Forelimb muscle (tissue), 1 donor: ENCODE measurements at regions not wholly inside any gene's neighbourhood (a gene's known extent, or its start where the extent isn't known, plus 50 kb on each side); places are given as distances from the start of the nearest gene placed in this dataset.

Source experiments
- DNase-seq: peaks from one replicate; pipeline ENCODE4 v3.0.0-alpha.2; 2013; ENCODE audit warnings: low read depth

GRCh38 chr16:35823342-35823741, 2363.9 kb downstream of the TP53TG3F start:
- DNase-seq: no peak

GRCh38 chr16:35841632-35842031, 2382.2 kb downstream of the TP53TG3F start:
- no peak for DNase-seq

- no peak for DNase-seq
Measured at GRCh38 chr16:35862242-35862641, 2402.8 kb downstream of the TP53TG3F start.

- no peak for DNase-seq
Measured at GRCh38 chr16:35868630-35869029, 2409.2 kb downstream of the TP53TG3F start.

- DNase-seq: no peak
Measured at GRCh38 chr16:35873472-35873871, 2414.1 kb downstream of the TP53TG3F start.

GRCh38 chr16:35881654-35882053, 2422.2 kb downstream of the TP53TG3F start:
- no peak for DNase-seq

- no peak for DNase-seq
Measured at GRCh38 chr16:35906440-35906839, 2447.0 kb downstream of the TP53TG3F start.

GRCh38 chr16:35908152-35908551, 2448.7 kb downstream of the TP53TG3F start:
- DNase-seq: no peak

GRCh38 chr16:35908942-35909341, 2449.5 kb downstream of the TP53TG3F start:
- DNase-seq: no peak

GRCh38 chr16:35909351-35909954, 2450.0 kb downstream of the TP53TG3F start:
- no peak for DNase-seq

GRCh38 chr16:35910409-35910808, 2451.0 kb downstream of the TP53TG3F start:
- no peak for DNase-seq

- no peak for DNase-seq
Measured at GRCh38 chr16:35911899-35912298, 2452.5 kb downstream of the TP53TG3F start.

- DNase-seq: no peak
Measured at GRCh38 chr16:35931722-35932121, 2472.3 kb downstream of the TP53TG3F start.
